GM21786 (cell line): ENCODE measurements at regions not wholly inside any gene's neighbourhood (a gene's known extent, or its start where the extent isn't known, plus 50 kb on each side); places are given as distances from the start of the nearest gene placed in this dataset.

ENCODE experiments used
- ATAC-seq: cut with Tn5 transposase; IDR thresholded peaks from one replicate; pipeline ENCODE4 v1.9.1; 2021; ENCODE audit not compliant: unreplicated experiment

DNA sequence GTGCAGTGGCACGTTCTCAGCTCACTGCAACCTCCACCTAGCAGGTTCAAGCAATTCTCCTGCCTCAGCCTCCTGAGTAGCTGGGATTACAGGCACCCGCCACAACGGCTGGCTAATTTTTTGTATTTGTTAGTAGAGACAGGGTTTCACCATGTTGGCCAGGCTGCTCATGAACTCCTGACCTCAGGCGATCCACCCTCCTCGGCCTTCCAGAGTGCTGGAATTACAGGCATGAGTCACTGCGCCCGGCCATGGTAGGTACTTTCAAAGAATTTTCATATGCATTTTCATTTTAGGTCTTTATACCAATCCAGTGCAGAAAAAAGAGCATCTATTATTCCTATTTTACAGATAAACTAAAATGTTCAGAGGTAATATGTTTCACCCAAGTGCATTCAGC, 411.3 kb upstream of the USP15 start:
- no peak for ATAC-seq

DNA sequence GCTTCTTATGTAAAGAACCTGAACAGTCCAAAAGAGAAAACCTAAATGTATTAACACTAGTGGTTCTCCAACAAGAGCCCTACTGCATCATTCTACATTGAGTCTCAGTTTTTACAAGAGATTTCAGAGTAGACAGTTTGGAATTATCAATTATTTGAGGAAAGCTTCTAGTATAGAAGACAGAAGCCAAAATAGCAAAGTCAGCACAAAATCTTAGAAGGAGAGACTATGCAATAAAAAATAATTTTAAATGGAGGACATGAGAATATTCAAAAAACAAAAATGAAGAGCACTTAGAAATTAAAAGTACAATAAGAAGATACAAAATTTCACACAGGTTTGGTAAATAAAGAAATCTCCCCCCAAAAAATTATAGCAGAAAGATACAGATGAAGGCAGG, 406.3 kb upstream of the USP15 start:
- ATAC-seq = no peak

DNA sequence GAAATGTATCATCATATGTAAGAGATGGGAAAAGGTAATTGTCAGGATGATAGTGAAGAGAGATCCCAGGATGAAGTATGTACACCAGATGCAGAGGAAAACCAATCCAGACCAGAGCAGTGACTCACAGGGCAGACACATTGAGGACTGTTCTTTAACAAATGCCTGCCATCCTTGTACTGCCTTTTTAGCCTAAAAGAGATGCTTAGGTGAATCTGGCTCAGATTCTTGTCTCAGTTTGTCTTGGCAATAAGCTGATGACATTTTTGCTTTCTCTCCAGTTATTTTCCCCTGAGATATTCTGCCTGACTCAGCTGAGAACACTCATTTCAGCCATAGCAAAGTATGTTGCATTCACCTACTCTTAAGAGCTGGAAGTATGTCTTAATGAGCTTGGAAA, 405.3 kb upstream of the USP15 start:
- ATAC-seq = no peak

DNA sequence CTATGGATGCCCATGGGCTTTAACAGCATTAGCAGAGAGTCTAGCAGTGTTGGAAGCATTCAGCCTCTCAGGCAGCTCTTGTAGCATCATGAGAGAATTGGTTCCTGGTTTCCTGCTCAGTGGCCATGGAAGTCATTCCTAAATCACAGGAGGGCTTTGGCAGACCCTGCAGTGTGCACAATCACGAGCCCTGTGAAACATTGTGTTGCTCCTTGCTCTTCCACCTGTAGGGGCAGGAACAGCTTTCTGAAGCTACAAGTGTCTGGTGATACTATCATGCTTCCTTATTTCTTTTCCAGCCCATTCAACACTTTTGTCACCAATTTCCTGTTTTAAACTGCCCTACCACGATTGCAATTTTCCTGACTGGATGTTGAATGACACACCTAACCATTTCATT, 402.2 kb upstream of the USP15 start:
- no peak for ATAC-seq

DNA sequence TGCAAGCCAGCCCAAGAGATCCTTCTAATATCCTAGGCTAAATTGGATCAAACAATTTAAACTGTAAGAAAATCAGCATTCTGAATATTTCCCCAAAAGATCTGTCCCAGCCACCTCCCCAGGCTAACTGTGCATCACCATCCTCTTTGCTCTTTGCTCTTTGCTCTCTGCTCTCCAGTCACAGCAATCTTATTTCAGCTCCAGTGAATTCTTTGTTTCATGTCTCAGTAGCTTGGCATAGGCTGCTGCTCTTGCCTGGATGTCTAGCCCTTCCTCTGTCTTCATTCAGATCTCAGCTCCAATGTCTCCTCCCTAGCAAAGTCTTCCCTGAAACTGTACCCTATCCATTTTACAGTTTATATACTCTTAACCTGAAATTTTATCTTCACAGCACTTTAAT, 399.8 kb upstream of the USP15 start:
- no peak for ATAC-seq

DNA sequence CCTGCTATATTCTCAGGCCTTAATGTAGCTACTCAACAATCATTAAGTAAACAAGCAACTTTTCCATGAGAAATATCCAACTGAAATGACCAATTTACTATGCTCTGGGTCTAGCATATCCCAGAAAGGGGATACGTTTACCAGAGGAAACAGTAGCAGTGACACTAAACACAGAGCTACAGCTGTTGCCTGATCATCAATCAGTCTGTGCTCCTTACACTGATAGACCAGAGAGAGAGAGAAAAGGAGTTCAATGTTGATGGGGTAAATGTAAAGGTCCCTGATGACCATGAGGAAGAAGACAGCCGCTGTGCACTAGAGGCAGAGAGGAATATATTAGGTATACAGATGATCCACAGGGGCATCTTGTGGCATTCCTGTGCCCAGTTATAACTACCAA, 397.2 kb upstream of the USP15 start:
- ATAC-seq = no peak

DNA sequence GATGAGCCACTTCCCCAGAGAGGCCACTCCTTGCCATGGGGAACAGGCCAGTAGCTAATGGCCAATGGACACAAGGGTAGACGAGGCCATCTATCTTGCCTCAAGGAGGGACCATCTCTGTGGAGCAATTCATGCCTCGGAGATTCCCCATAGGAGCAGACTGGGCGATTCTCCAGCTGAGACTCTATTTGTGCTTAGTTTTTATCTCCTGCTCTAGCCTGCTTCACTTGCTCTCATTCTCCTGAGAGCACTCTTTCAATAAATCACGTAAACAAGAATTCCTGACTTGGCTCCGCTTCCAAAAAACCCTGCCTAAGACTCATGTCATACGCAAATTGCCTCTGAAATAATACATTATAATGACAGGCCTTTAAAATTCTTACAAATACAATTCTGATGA, 396.4 kb upstream of the USP15 start:
- ATAC-seq = no peak

DNA sequence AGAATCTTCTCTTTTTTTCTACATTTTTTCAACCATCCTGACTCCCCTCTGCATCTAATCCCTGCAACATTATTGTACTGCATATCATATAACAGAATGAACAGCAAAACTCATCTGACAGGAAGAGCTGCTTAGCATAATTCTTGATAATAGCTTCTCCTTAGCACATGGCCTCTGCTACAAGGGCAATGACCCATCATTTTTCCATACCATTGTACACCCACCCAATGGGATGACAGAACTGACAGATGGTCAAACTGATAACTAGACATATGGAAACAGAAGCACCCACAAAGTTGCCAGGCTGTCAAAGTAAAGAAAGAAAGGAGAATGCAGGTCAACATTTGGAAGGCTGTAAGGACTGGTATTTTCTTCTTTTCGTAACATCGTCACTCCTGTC, 390.4 kb upstream of the USP15 start:
- ATAC-seq = no peak

DNA sequence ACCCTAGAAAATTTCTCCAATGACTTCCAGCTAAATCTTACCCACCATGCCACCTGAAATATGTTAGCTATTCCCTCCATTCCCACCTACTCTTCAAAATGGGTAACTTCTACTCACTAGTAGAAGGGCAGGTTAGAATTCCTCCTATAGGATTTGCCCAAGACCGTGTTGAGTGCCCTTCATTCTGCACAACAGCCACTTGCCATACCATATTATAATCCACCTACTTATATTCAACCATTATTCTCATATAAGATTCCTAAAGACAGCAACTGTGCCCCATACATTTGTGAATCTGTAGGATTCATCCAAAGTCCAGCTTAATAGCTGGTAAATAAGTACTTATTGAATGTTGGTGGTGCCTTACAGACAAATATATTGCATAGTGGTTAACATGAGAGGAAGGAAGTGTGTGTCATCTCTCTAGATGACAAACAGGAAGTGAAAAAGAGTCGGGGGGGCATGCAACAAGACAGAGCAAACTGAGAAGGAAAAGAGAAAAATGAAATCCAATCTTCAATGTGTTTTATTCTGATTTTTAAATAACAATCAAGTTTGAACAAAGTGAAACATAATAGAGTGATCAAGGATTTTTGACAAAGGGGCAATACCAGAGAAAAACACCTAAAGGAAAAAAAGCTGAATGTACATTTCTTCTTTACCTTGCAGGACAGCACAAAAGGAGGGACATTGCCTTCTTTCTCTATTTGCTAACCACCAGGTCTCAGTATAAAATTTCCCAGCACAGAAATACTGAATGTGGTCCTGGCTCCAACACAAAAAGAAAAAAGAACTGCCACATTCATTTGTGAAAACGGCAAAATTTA, 389.3 kb upstream of the USP15 start:
- peak; percentile 68 for ATAC-seq

DNA sequence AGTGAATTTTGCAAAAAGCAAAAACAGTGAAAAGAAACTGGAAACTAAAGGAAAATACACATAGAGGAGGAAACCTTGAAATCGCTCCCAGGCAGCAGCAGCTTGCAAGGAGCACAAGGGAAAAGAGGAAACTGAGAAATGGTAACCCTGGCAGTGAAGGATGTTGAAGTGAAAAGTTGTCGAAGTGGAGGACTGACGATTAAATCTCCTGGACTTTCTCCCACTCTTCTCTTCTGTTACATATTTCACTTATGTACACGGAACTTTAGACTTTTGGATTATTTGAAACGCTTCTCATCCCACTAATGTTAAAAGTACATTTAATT, 388.8 kb upstream of the USP15 start:
- ATAC-seq = no peak

DNA sequence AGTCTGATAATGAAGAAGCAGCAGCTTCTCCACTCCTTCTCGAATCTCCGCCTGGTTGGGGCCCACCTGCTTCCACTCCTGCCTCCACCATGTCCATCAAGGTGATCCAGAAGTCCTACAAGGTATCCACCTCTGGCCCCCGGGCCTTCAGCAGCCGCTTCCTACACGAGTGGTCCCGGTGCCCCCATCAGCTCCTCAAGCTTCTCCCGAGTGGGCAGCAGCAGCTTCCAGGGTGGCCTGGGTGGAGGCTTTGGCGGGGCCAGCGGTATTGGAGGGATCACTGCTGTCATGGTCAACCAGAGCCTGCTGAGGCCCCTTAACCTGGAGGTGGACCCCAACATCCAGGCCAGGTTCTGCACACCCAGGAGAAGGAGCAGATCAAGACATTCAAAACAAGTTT, 381.0 kb upstream of the USP15 start:
- ATAC-seq = no peak

DNA sequence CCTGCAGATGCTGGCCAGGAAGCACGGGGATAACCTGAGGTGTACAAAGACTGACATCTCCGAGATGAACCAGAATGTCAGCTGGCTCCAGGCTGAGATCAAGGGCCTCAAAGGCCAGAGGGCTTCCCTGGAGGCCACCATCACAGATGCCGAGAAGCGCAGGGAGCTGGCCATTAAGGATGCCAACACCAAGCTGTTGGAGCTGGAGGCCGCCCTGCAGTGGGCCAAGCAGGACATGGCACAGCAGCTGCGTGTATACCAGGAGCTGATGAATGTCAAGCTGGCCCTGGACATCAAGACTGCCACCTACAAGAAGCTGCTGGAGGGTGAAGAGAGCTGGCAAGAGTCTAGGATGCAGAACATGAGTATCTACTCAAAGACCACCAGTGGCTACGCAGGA, 380.0 kb upstream of the USP15 start:
- ATAC-seq = no peak

DNA sequence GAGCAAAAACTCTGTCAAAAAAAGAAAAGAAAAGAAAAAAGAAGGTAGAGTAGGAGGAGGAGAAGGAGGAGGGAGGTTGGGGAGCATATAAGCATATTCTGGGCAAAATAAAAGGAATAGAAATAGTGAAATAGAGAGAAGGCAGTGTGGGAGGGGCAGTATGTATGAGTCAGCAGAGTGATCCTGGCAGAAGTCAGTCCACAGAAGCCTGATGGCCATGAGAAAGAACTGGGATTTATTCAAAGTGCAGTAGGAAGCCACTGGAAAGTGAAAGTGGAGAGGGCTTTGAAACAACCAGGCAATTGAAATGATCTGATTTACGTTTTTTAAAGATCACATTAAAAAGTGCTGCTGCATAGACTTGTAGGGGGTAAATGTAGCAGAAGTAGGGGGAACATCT, 368.6 kb upstream of the USP15 start:
- ATAC-seq = no peak

DNA sequence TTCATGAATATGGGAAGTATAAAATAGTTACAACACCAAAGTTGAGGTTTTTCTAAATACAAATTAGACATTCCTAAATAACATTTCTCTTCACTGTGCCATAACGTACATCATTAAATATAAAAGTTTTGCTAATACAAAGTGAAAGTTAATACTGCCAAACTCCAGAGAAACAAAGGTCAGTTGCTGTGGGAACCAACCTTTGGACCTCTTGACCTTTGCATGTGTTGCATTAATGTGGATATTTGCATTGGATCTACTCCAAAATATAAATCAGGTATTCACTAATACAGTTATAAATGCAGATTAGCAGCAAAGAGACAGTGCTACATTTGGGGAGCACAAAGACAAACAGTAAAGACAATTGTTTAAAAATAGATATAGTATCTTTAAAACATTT, 366.0 kb upstream of the USP15 start:
- ATAC-seq = no peak

DNA sequence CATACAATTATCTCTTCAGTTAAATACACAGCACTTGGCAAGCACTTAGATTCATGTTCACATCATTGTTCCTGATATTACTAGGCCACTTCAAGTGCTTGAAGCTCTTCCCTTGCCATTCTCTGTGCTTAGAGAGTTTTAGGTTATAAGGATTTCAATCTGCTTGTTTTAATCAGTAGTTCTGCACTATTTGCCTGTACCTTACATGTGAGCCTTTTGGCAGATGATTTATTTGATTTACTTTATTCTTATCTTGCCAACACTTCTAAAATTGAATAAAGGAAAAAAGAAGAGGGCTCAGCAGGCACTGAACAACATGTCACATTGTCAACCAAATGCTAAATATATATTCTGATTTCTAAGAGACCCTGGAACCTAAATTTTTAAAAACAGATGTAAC, 363.8 kb upstream of the USP15 start:
- ATAC-seq = no peak

DNA sequence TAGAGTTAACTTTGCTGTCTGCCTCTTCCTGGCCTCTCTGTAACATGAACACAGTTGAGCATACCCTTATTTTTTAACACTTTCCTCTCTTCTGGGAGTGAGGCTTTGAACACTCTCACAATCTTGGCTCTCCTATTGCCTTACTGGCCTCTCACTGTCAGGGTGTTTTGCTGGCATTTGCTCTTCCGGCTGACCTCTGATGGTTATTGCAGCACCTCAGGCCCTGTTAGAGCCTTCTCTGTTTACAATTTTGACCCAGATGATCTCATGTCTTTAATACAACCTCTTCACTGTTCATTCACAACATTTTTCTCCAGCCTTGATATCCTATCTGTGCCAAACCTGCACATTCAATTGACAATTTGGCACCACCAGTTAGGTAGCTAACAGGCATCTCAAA, 357.8 kb upstream of the USP15 start:
- ATAC-seq = no peak

DNA sequence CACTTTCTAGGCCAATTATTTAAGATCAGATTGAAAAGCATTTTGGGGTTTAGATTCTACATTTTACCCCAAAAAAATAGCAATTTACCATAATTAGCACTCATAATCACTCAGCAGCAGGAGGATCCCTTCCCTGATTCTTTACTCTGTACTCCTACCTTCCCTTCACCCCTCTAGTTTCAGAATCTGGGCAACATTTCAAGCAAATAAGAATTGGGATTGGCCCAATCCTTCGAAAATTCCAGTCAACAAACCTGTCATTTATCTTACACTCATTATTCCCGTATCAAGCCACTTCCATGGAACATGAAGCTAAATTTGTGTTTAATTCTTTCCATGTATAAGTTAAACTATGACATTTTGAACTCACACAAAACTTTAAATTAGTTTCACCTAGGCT, 349.1 kb upstream of the USP15 start:
- no peak for ATAC-seq

DNA sequence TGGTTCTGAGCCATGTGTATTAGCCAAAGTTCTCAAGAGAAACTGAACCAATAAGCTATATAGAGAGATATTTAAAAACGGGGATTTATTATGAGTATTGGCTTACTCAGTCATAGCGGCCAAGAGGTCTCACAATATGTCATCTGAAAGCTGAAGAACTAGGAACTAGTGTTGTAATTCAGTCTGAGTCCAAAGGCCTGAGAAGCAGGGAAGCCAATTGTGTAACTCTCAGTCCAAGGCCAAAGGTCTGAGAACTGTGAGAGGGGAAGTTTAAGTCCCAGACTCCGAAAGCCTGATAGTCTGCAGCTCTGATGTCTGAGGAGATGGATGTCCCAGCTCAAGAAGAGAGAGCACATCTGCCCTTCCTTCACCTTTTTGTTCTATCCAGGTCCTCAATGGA, 344.8 kb upstream of the USP15 start:
- no peak for ATAC-seq

DNA sequence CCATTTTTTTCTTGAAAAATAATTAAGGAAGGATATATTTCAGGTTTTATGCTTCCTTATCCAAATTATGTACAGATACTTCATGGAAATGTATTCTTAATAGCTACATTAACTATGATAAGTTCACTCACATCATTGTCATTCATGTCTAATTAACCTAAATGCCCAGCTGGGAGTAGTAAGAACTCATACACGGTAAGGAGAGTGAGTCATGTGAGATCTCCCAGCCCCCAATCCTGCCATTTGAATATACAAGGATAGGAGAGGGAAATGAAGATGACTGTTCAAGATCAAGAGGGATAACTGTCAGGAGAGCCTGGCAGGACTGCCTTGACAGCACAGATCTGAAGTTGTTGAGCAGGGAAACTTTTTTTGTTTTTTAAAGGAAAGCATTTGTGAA, 343.4 kb upstream of the USP15 start:
- no peak for ATAC-seq

DNA sequence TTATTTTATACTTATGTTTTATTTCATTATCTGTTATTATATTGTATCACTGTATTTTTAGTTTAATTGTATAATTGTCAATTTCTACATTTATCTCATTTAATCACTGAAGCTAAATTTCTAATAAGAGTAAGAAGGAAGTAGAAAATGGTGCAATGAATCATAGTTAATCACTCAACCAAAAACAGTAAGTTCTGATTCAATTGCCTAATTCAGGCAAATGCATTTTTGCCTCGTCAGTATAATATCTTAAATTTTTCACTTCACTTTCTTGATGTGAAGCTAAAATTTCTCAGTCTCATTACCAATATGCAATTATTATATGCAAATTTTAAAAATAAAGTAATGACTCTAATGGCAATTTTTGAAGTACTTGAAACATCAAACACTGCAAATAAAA, 340.5 kb upstream of the USP15 start:
- no peak for ATAC-seq

DNA sequence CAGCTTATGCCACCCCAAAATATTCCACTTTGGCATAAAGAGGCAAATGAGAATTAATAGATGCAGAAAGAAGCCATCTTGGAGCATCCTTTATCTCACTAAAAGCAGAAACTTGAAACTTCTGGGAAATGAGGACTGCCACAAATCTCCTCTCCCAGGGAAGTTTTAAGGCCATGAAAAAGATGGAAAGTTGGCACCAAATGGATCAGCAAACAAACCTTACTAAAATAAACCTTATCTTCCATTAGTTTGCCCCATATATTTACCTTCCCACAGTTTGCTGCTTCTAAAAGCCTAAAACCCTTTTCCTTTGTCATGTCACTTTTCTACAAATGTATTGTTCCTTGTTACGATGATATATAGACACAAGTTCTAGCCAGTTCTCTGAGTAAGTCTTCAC, 340.0 kb upstream of the USP15 start:
- ATAC-seq = no peak

DNA sequence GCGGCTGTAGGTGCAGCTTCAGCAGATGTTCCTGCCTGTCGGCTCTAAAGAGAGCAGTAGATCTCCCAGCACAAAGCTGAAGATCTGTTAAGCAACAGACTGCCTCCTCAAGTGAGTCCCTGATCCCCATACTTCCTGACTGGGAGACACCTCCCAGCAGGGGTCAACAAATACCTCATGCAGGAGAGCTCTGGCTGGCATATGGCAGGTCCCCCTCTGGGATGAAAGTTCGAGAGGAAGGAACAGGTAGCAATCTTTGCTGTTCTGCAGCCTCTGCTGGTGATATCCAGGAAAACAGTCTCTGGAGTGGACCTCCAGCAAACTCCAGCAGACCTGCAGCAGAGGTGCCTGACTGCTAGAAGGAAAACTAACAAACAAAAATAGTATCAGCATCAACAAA, 337.1 kb upstream of the USP15 start:
- no peak for ATAC-seq

DNA sequence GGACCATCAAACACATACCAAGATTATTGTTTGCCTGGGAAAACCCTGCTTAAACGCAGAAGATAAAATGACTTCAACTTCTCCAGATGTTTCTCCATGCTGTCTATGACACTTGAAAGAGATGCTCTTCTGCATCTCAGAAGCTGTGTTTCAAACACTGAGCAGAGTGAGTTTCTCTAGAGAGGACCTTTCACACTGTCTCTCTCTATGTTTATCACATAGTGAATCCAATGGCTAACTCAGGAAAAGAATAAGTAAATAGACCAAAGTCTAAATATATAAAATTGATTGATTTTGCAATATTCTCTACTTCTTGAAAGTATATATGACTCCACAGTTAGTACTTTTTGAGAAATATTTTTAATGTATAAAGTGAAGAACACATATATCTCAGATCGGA, 325.6 kb upstream of the USP15 start:
- no peak for ATAC-seq

DNA sequence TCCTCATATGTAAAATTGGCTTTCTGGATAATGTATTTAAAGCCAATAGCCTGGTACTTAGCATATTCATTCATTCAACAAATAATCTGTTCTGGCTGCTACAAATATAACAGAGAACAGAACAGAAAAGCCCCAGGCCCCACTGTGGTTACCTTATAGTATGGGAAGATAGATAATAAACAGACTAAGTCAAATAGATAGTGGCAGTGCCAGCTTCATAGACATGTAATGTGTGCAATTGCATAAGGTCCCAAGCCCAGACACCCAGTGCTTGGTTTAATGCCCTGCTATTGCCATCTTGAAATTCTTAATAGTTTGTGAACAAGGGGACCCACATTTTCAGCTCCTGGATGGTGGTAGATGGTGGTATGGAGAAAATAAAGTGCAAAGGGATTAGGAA, 320.2 kb upstream of the USP15 start:
- no peak for ATAC-seq
